H1 (cell line): ENCODE measurements at regions not wholly inside any gene's neighbourhood (a gene's known extent, or its start where the extent isn't known, plus 50 kb on each side); places are given as distances from the start of the nearest gene placed in this dataset.

Experiments used
- CTCF ChIA-PET: fragments of 300-600 bp; sonication (Branson Sonifier 250); formaldehyde crosslinking; loops from one replicate; lab custom pipeline; 2021; ENCODE audit not compliant: partially characterized antibody; lab: Charles Lee
- POLR2A ChIA-PET: fragments of 300-600 bp; sonication (Branson Sonifier 250); formaldehyde crosslinking; loops from one replicate; lab custom pipeline; 2021; ENCODE audit warnings: inconsistent platforms; ENCODE audit not compliant: partially characterized antibody; lab: Charles Lee
- DNase-seq, 2 experiments: peaks; one replicate each; pipeline versions ENCODE4 v3.0.0 to v3.0.0-alpha.2; 2010 to 2022; ENCODE audit warnings: low spot score in 2 of 2, low read depth in 1 of 2, mixed read lengths in 1 of 2
- FAIRE-seq: peaks from 2 replicates; lab custom pipeline; 2011; peaks lifted over from hg19 to GRCh38; lab: Jason Lieb, UNC
- H2AFZ ChIP-seq: 2 replicates; pipeline ENCODE4 v1.8.1; 2012; ENCODE audit warnings: low read length, inconsistent platforms
- H2AK5ac ChIP-seq: 2 replicates; pipeline ENCODE4 v1.6.1; 2013; ENCODE audit warnings: low read depth, low read length
- H2BK120ac ChIP-seq: replicated peaks from 2 replicates; pipeline ENCODE3; 2013; ENCODE audit warnings: low read depth, low read length, inconsistent platforms
- H2BK12ac ChIP-seq: 2 replicates; pipeline ENCODE4 v1.6.1; 2013; ENCODE audit warnings: low read depth, low read length
- H2BK15ac ChIP-seq: 2 replicates; pipeline ENCODE4 v1.6.1; 2013; ENCODE audit warnings: low read length
- H2BK20ac ChIP-seq: 2 replicates; pipeline ENCODE4 v1.6.1; 2013; ENCODE audit warnings: low read length
- H2BK5ac ChIP-seq: 2 replicates; pipeline ENCODE4 v1.6.1; 2013; ENCODE audit warnings: low read depth, low read length
- H3K14ac ChIP-seq: 2 replicates; pipeline ENCODE4 v1.6.1; 2013; ENCODE audit warnings: inconsistent platforms; ENCODE audit not compliant: insufficient read length
- H3K18ac ChIP-seq: 2 replicates; pipeline ENCODE4 v1.6.1; 2013; ENCODE audit warnings: low read length; ENCODE audit errors: extremely low read depth
- H3K23ac ChIP-seq: 2 replicates; pipeline ENCODE4 v1.6.1; 2013; ENCODE audit warnings: inconsistent platforms; ENCODE audit not compliant: insufficient read length
- H3K23me2 ChIP-seq: 2 replicates; pipeline ENCODE4 v1.6.1; 2013; ENCODE audit warnings: low read depth, low read length
- H3K27ac ChIP-seq: 2 replicates; pipeline ENCODE4 v1.6.1; 2011; ENCODE audit warnings: low read depth, low read length, inconsistent platforms
- H3K27me3 ChIP-seq, 4 experiments: replicated peaks in 1 of 4; 1 replicate in 1 of 4; 2 replicates in 3 of 4; pipeline versions ENCODE4 v1.6.1 to v1.8.1; 2011 to 2013; ENCODE audit warnings: low read length in 3 of 4, mild to moderate bottlenecking in 3 of 4, inconsistent platforms in 2 of 4, mixed read lengths in 2 of 4, moderate library complexity in 1 of 4; ENCODE audit not compliant: control insufficient read depth in 3 of 4, insufficient read depth in 3 of 4; ENCODE audit errors: extremely low read depth in 1 of 4
- H3K36me3 ChIP-seq, 4 experiments: 2 replicates each; pipeline versions ENCODE4 v1.6.1 to v1.8.1; 2011 to 2013; ENCODE audit warnings: mild to moderate bottlenecking in 4 of 4, low read length in 3 of 4, moderate library complexity in 2 of 4, control low read depth in 1 of 4, inconsistent platforms in 1 of 4; ENCODE audit not compliant: insufficient read depth in 4 of 4, control insufficient read depth in 2 of 4
- H3K4ac ChIP-seq: replicated peaks from 2 replicates; pipeline ENCODE3; 2013; ENCODE audit warnings: low read length, low read depth, mixed read lengths, inconsistent platforms; ENCODE audit not compliant: insufficient read length
- H3K4me1 ChIP-seq, 4 experiments: replicated peaks in 1 of 4; 1 replicate in 1 of 4; 2 replicates in 3 of 4; pipeline versions ENCODE4 v1.6.1 to v1.8.1; 2011 to 2013; ENCODE audit warnings: low read length in 3 of 4, inconsistent platforms in 2 of 4, mixed read lengths in 1 of 4; ENCODE audit not compliant: insufficient read depth in 4 of 4, control insufficient read depth in 3 of 4
- H3K4me2 ChIP-seq, 2 experiments: 2 replicates each; pipeline versions ENCODE4 v1.6.1 to v1.8.1; 2011 to 2013; ENCODE audit warnings: low read depth in 2 of 2, low read length in 2 of 2, control low read depth in 1 of 2, inconsistent platforms in 1 of 2, mild to moderate bottlenecking in 1 of 2; ENCODE audit not compliant: insufficient read depth in 1 of 2
- H3K4me3 ChIP-seq, 4 experiments: fragments of 200-600, 300-600 bp in 1 of 4; sonication (generic), shearing (Covaris generic), sonication (Bioruptor Twin) in 1 of 4; 2 replicates each; pipeline versions ENCODE4 v1.5.1 to v1.8.1; 2011 to 2016; ENCODE audit warnings: low read length in 4 of 4, low read depth in 3 of 4, control low read depth in 2 of 4, inconsistent platforms in 2 of 4, mild to moderate bottlenecking in 2 of 4, mixed read lengths in 1 of 4, moderate library complexity in 1 of 4; ENCODE audit not compliant: insufficient read depth in 2 of 4; ENCODE audit errors: extremely low read depth in 1 of 4
- H3K56ac ChIP-seq: replicated peaks from 2 replicates; pipeline ENCODE3; 2013; ENCODE audit warnings: low read depth, mild to moderate bottlenecking, mixed read lengths, low read length, inconsistent platforms; ENCODE audit not compliant: insufficient read length
- H3K79me1 ChIP-seq: 2 replicates; pipeline ENCODE4 v1.6.1; 2013; ENCODE audit warnings: low read depth, low read length, control low read depth
- H3K79me2 ChIP-seq, 2 experiments: 2 replicates each; pipeline versions ENCODE4 v1.6.1 to v1.8.1; 2012 to 2013; ENCODE audit warnings: low read length in 2 of 2, mild to moderate bottlenecking in 2 of 2, inconsistent platforms in 1 of 2; ENCODE audit not compliant: insufficient read depth in 2 of 2, control insufficient read depth in 1 of 2
- H3K9ac ChIP-seq, 4 experiments: replicated peaks in 1 of 4; 1 replicate in 1 of 4; 2 replicates in 3 of 4; pipeline versions ENCODE4 v1.6.1 to v1.8.1; 2011 to 2013; ENCODE audit warnings: low read depth in 3 of 4, low read length in 3 of 4, control low read depth in 2 of 4, mild to moderate bottlenecking in 2 of 4, moderate library complexity in 2 of 4, inconsistent platforms in 1 of 4; ENCODE audit errors: extremely low read depth in 1 of 4
- H3K9me3 ChIP-seq, 2 experiments: 2 replicates each; pipeline versions ENCODE4 v1.6.1 to v1.8.1; 2012 to 2013; ENCODE audit warnings: mild to moderate bottlenecking in 2 of 2, moderate library complexity in 2 of 2, control low read depth in 1 of 2, inconsistent platforms in 1 of 2, low read depth in 1 of 2, low read length in 1 of 2, mixed read lengths in 1 of 2; ENCODE audit not compliant: insufficient read depth in 2 of 2
- H4K20me1 ChIP-seq, 2 experiments: replicated peaks in 1 of 2; 2 replicates each; pipeline versions ENCODE3 to v1.8.1; 2011 to 2013; ENCODE audit warnings: inconsistent platforms in 2 of 2, low read length in 2 of 2, mild to moderate bottlenecking in 1 of 2; ENCODE audit not compliant: insufficient read depth in 2 of 2, control insufficient read depth in 1 of 2
- H4K5ac ChIP-seq: 2 replicates; pipeline ENCODE4 v1.6.1; 2013; ENCODE audit warnings: low read length, low read depth, mixed read lengths, inconsistent platforms; ENCODE audit not compliant: insufficient read length
- H4K8ac ChIP-seq: 2 replicates; pipeline ENCODE4 v1.8.0; 2013; ENCODE audit warnings: mild to moderate bottlenecking, moderate library complexity, low read length, inconsistent platforms; ENCODE audit not compliant: insufficient read depth; ENCODE audit errors: extremely low read depth
- H4K91ac ChIP-seq: replicated peaks from 2 replicates; pipeline ENCODE3; 2013; ENCODE audit warnings: low read length, mixed read lengths, inconsistent platforms; ENCODE audit not compliant: insufficient read length
- MAFK ChIP-seq: IDR thresholded peaks from 2 replicates; pipeline ENCODE4 v1.6.1; 2012; ENCODE audit warnings: low read depth, mild to moderate bottlenecking, improper control_type of control experiment, low read length
- SUZ12 ChIP-seq: fragments of 200-600 bp; sonication (generic); IDR thresholded peaks from 2 replicates; pipeline ENCODE4 v1.6.1; 2012; ENCODE audit warnings: mild to moderate bottlenecking, inconsistent platforms, low read length, moderate library complexity, mixed read lengths

DNA sequence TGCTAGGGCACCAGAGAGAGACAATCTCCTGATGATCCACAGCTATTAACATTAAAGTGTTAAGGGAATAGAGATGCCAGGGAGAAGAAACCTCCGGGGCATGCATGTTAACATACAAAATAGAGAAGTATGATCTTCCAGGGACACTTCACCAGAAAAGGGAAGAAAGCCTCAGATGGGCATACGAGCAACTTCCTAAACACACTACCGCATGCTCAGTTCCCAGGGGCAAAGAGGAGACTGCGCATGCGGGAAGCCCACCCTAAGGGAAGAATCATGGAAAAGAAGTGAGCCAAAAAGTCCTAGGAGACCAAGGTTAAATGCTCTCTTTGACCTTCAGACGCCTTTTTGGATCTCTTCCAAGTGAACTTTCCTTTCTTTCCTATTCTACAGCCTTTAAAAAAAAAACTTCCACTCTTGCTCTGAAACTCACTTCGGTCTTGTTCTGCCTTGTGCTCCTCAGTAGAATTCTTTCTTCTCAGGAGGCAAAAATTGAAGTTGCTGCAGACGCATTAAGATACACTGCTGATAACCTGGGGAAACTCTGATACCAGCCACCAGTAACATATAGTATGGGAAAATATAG, 1211.3 kb downstream of the REEP3 start (continued):
- no peak for TF ChIP-seq MAFK

- Histone ChIP-seq H3K9me3 (peaks cover 0 to 3% of the 10 kb centered on the region in 2 experiments; a peak in 1 of 4 replicates), H3K4me1 (no peaks in the 10 kb centered on the region)
- no peak for DNase-seq
- TF ChIP-seq SUZ12 = no peak
Observed at GRCh38 chr10:64733980-64734379, 1212.8 kb downstream of the REEP3 start.

More at GRCh38 chr10:64733980-64734379, 1212.8 kb downstream of the REEP3 start:
- Histone ChIP-seq H2BK5ac (no peak overlapping the region), H2AFZ (no peak overlapping the region), H3K9ac (no peak overlapping the region), H3K23ac (no peak overlapping the region), H3K27ac (no peak overlapping the region), H4K91ac (no peak overlapping the region), H3K36me3 (no peaks in the 10 kb centered on the region), H3K79me2 (no peaks in the 10 kb centered on the region), H4K20me1 (no peaks in the 10 kb centered on the region), H4K8ac (no peak overlapping the region), H3K79me1 (no peaks in the 10 kb centered on the region), H3K4me3 (no peak overlapping the region), H3K56ac (no peak overlapping the region), H2BK15ac (no peak overlapping the region), H2BK12ac (no peak overlapping the region), H3K14ac (no peak overlapping the region), H4K5ac (no peak overlapping the region), H2BK120ac (no peak overlapping the region), H3K18ac (no peak overlapping the region), H3K4me2 (no peak overlapping the region), H3K4ac (no peak overlapping the region), H3K27me3 (no peaks in the 10 kb centered on the region), H2BK20ac (no peak overlapping the region), H2AK5ac (no peak overlapping the region), H3K23me2 (no peaks in the 10 kb centered on the region)
- POLR2A ChIA-PET = no interaction called here
- FAIRE-seq = no peak
- CTCF ChIA-PET = interaction anchor here (0.8 kb wide), 1 partner anchor 616 kb away, joined by 3 read pairs; no protein-coding TSS in a partner anchor
